ENCODE measurements at regions not wholly inside any gene's neighbourhood (a gene's known extent, or its start where the extent isn't known, plus 50 kb on each side); places are given as distances from the start of the nearest gene placed in this dataset.

DNA sequence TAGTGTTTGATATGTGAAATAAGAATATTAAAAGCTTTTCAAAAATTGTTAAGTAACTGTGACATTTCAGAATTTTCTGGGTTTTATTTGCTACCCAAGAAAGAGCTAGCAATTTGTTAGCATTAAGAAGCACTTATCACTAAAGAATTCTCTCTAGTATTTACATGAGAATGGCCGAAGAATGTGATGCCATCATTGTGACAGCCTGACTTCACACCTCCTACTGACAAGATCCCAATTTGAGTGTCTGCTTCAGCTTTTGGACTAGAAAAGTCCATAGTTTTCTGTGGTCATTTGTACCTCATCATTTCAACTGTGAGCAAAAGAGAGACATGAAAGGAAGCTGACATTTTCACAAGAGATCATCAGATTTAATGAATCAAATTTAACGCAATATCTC is 548.1 kb upstream of the AGTR1 start:
- TF ChIP-seq FOXM1 (IDR thresholded peaks at IDR 0.05; ENCODE audit: borderline replicate concordance), result no peak
- no peak for TF ChIP-seq NFRKB (IDR thresholded peaks at IDR 0.05)

Measured in HEK293T (cell line).